ENCODE measurements at regions not wholly inside any gene's neighbourhood (a gene's known extent, or its start where the extent isn't known, plus 50 kb on each side); places are given as distances from the start of the nearest gene placed in this dataset.

DNA sequence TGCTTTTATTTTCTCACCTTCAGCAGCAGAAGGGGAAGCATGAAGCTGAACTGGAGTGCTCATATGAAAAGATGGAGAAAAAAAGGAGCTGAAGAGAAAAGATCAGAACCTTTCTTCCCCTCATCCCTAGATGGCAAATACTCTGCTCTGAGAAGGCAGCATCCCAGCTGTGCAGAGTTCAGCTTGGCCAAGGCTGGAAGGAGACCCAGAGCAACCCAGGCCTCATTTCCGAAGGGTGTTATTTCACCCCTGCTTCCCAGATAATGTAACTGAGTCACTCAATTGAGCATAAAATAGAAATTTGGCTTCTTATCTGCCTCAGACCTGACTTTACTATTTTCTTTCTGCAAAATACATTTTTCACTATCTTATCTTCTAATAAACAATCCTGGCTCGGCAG, 489.9 kb upstream of the BRINP1 start:
- H3K27ac ChIP-seq (ENCODE audit: extremely low read depth, low read depth, low read length) = no peak overlapping the region
- TF ChIP-seq ZNF830 (tag by site-specific recombination; IDR thresholded peaks at IDR 0.05; ENCODE audit: low read depth) (no peak), ZNF624 (tag by site-specific recombination; IDR thresholded peaks at IDR 0.05) (no peak), KLF1 (tag by site-specific recombination; IDR thresholded peaks at IDR 0.05) (no peak), ZNF394 (tag by site-specific recombination; IDR thresholded peaks at IDR 0.05; ENCODE audit: borderline replicate concordance) (no peak), ZNF501 (tag by site-specific recombination; IDR thresholded peaks at IDR 0.05) (no peak), HOXA7 (CRISPR knock-in tag; IDR thresholded peaks at IDR 0.05; ENCODE audit: borderline replicate concordance) (no peak)
- TF ChIP-seq, protein P1, sequence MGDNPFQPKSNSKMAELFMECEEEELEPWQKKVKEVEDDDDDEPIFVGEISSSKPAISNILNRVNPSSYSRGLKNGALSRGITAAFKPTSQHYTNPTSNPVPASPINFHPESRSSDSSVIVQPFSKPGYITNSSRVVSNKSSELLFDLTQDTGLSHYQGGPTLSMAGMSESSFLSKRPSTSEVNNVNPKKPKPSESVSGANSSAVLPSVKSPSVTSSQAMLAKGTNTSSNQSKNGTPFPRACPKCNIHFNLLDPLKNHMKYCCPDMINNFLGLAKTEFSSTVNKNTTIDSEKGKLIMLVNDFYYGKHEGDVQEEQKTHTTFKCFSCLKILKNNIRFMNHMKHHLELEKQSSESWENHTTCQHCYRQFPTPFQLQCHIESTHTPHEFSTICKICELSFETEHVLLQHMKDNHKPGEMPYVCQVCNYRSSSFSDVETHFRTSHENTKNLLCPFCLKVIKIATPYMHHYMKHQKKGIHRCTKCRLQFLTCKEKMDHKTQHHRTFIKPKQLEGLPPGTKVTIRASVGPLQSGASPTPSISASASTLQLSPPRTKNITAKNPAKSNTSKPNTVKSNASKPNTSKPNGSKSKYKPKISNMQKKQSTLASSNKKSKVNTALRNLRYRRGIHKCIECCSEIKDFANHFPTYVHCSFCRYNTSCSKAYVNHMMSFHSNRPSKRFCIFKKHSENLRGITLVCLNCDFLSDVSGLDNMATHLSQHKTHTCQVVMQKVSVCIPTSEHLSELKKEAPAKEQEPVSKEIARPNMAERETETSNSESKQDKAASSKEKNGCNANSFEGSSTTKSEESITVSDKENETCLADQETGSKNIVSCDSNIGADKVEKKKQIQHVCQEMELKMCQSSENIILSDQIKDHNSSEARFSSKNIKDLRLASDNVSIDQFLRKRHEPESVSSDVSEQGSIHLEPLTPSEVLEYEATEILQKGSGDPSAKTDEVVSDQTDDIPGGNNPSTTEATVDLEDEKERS (tag by site-specific recombination; IDR thresholded peaks at IDR 0.05) = no peak
- no peak overlapping the region for H3K4me3 ChIP-seq (ENCODE audit: low read depth, low read length)
- CTCF ChIA-PET = interaction anchor here (0.6 kb wide), 1 partner anchor 541 kb away, joined by 3 read pairs; no protein-coding TSS in a partner anchor
- no peaks in the 10 kb centered on the region for H3K4me1 ChIP-seq (ENCODE audit: control insufficient read depth, insufficient read depth, low read length)
- POLR2A ChIA-PET = no interaction called here
- no peaks in the 10 kb centered on the region for H3K9me3 ChIP-seq (ENCODE audit: control insufficient read depth, insufficient read depth, low read depth, low read length)
- no peaks in the 10 kb centered on the region for H3K36me3 ChIP-seq (ENCODE audit: control insufficient read depth in 2 of 2, insufficient read depth in 1 of 2, low read length in 2 of 2)

DNA sequence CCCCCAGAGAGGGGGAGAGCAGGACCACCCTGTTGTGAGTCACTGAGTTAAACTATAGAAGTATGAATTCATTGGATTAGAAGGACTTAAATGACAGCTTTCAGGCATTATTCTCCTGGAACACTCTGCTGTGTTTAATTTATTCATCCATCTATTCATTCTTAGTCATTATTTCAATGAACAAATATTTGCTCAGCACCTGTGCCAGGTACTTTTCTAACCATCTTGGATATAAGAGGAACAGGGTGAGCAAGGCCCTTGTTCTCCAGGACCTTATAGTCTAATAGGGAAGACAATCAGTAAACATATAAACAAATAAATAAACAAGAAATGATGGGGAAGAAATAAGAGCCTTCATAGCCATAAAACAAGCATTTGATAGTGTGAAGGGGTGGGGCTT, 483.9 kb upstream of the BRINP1 start:
- CTCF ChIA-PET = no interaction called here
- no peak overlapping the region for H3K4me3 ChIP-seq (ENCODE audit: low read depth, low read length)
- H3K27ac ChIP-seq (ENCODE audit: extremely low read depth, low read depth, low read length) = no peak overlapping the region
- POLR2A ChIA-PET = no interaction called here
- H3K36me3 ChIP-seq (ENCODE audit: control insufficient read depth in 2 of 2, insufficient read depth in 1 of 2, low read length in 2 of 2) = no peaks in the 10 kb centered on the region
- TF ChIP-seq ZNF701 (tag by site-specific recombination; IDR thresholded peaks at IDR 0.05) (no peak), KLF8 (tag by site-specific recombination; IDR thresholded peaks at IDR 0.05) (no peak), ZNF792 (tag by site-specific recombination; IDR thresholded peaks at IDR 0.05) (no peak), ZNF600 (tag by site-specific recombination; IDR thresholded peaks at IDR 0.05) (no peak), ZSCAN16 (tag by site-specific recombination; IDR thresholded peaks at IDR 0.05) (no peak)
- H3K9me3 ChIP-seq (ENCODE audit: control insufficient read depth, insufficient read depth, low read depth, low read length) = no peaks in the 10 kb centered on the region
- H3K4me1 ChIP-seq (ENCODE audit: control insufficient read depth, insufficient read depth, low read length) = no peaks in the 10 kb centered on the region

DNA sequence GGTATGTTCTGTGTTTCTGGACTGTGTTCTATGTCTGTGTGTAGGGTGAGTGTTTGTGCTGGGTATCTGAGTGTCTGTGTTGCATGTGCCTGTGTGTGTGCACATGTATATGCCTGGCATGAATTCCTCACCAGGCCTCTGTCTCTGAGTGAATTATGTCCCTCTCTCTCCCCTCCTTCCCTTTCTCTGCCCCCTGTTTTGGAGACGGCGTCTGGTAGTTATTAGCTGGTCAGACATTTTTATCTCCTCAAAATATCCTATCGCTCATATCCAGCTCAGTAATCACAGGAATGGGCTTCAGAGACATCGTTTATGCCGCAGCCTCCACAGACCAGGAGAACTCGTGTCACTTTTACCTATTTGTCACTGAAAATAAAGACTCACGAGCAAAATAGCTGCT, 483.2 kb upstream of the BRINP1 start:
- no peaks in the 10 kb centered on the region for H3K9me3 ChIP-seq (ENCODE audit: control insufficient read depth, insufficient read depth, low read depth, low read length)
- no peaks in the 10 kb centered on the region for H3K4me1 ChIP-seq (ENCODE audit: control insufficient read depth, insufficient read depth, low read length)
- CTCF ChIA-PET = interaction anchor here (0.6 kb wide), 1 partner anchor 1271 kb away, joined by 3 read pairs; no protein-coding TSS in a partner anchor
- POLR2A ChIA-PET = no interaction called here
- no peak overlapping the region for H3K27ac ChIP-seq (ENCODE audit: extremely low read depth, low read depth, low read length)
- H3K4me3 ChIP-seq (ENCODE audit: low read depth, low read length) = no peak overlapping the region
- H3K36me3 ChIP-seq (ENCODE audit: control insufficient read depth in 2 of 2, insufficient read depth in 1 of 2, low read length in 2 of 2) = no peaks in the 10 kb centered on the region
- TF ChIP-seq ZNF660 (tag by site-specific recombination; IDR thresholded peaks at IDR 0.05) (no peak), ZBTB7A (tag by site-specific recombination; IDR thresholded peaks at IDR 0.05; ENCODE audit: low read depth) (no peak), ZNF530 (tag by site-specific recombination; IDR thresholded peaks at IDR 0.05; ENCODE audit: low read depth) (no peak), SP7 (tag by site-specific recombination; IDR thresholded peaks at IDR 0.05) (no peak), ZNF184 (tag by site-specific recombination; IDR thresholded peaks at IDR 0.05) (no peak), ZNF223 (tag by site-specific recombination; IDR thresholded peaks at IDR 0.05) (no peak), GLI2 (tag by site-specific recombination; IDR thresholded peaks at IDR 0.05; ENCODE audit: borderline replicate concordance, low read depth) (no peak), ZNF768 (tag by site-specific recombination; IDR thresholded peaks at IDR 0.05) (no peak), ZNF266 (tag by site-specific recombination; IDR thresholded peaks at IDR 0.05; ENCODE audit: low read depth) (no peak), SETDB1 (IDR thresholded peaks at IDR 0.05; ENCODE audit: insufficient read length, low read length) (no peak), ZBTB17 (tag by site-specific recombination; IDR thresholded peaks at IDR 0.05) (no peak)
- TF ChIP-seq, protein P2, sequence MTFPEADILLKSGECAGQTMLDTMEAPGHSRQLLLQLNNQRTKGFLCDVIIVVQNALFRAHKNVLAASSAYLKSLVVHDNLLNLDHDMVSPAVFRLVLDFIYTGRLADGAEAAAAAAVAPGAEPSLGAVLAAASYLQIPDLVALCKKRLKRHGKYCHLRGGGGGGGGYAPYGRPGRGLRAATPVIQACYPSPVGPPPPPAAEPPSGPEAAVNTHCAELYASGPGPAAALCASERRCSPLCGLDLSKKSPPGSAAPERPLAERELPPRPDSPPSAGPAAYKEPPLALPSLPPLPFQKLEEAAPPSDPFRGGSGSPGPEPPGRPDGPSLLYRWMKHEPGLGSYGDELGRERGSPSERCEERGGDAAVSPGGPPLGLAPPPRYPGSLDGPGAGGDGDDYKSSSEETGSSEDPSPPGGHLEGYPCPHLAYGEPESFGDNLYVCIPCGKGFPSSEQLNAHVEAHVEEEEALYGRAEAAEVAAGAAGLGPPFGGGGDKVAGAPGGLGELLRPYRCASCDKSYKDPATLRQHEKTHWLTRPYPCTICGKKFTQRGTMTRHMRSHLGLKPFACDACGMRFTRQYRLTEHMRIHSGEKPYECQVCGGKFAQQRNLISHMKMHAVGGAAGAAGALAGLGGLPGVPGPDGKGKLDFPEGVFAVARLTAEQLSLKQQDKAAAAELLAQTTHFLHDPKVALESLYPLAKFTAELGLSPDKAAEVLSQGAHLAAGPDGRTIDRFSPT (tag by site-specific recombination; IDR thresholded peaks at IDR 0.05) = no peak

Data from HEK293 (cell line).